GM21576 (cell line): ENCODE measurements at regions not wholly inside any gene's neighbourhood (a gene's known extent, or its start where the extent isn't known, plus 50 kb on each side); places are given as distances from the start of the nearest gene placed in this dataset.
"Not testable (repeated sequence)": the region's sequence is repeated elsewhere in the genome, so short reads cannot be mapped to it uniquely, and the experiment has no call there.

ENCODE experiments used
- ATAC-seq: cut with Tn5 transposase; IDR thresholded peaks from one replicate; pipeline ENCODE4 v1.9.1; 2021; ENCODE audit warnings: mild to moderate bottlenecking, moderate library complexity; ENCODE audit not compliant: unreplicated experiment

DNA sequence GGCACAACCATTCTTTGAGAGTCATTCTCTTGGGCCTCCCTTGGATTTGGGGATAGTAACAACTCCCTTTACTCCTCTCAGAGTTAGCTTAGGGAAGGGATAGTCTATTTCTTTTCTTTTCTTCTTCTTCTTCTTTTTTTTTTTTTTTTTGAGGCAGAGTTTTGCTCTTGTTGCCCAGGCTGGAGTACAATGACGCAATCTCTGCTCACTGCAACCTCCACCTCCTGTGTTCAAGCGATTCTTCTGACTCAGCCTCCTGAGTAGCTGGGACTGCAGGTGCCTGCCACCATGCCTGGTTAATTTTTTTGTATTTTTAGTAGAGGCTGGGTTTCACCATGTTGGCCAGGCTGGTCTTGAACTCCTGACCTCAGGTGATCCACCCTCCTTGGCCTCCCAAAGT is 465.8 kb downstream of the PLCL1 start:
- ATAC-seq: not testable (repeated sequence)

GRCh38 chr2:198268519-198268918 is 464.1 kb downstream of the PLCL1 start:
- ATAC-seq: no peak

- ATAC-seq: no peak
These were observed 455.1 kb downstream of the PLCL1 start for GRCh38 chr2:198259496-198259895.

DNA sequence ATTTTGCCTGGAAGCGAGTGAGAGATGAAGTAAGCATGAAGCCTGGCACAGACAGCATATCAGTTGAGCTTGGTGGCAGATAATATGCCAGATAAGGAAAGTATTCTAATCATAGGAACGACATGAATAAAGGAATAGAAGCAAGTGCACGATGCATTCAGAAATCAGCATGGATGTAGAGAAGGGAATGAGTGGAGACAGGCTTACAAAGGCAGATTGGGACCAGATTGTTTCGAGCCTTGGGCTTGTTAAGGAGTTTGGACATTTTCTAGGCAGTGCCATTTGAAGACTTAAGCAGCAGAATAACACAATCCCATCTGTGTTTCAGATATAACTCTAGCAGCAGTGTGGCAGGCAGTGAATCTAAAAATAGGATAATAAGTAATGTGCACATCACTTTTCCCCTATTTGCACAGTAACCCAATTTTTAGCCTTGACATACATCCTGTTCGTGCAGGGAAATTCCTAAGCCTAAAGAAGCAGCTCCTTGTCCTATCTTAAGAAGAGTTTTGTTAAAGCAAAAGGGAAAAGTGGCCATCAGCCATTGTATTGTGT is 450.2 kb downstream of the PLCL1 start:
- no peak for ATAC-seq

GRCh38 chr2:198253995-198254394 is 449.6 kb downstream of the PLCL1 start:
- ATAC-seq: no peak

DNA sequence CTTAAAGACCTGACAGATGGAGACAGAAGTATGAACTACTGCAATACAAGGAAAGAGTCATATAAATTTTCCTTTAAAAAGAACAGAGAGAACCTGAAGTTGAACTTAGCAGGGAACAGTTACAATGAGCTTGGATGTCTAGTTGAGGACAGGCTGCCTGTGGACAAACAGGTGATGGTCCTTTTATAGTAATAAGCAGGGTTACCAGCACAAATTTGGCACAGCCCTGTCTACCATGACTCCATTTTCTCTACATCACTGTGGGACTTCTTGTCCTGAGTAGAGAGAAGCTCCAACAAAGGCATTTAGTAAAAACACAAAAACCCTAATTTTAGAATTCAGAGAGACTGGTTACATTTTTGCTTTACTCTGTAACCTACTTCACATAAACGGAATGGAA is 448.1 kb downstream of the PLCL1 start:
- no peak for ATAC-seq

DNA sequence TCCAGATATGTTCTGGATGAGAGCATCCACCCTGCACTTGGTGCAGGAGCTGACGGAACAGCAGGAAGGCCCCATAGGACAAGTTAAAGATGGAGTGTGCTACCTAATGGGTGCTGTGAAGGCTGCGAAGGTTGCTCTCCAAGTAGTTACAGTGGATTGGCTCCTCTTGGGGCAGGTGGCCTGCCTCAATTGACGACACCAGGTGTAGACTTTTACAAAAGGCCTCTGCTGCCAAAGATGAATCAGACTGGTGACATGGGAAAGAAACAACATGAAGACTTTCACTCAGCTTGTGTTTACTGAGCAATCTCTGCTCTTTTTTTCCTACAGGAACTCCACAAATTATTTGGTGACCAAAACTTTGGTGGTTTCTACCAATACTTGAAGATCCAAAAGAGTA is 437.7 kb downstream of the PLCL1 start:
- no peak for ATAC-seq

- no peak for ATAC-seq
These were observed 434.0 kb downstream of the PLCL1 start for GRCh38 chr2:198238429-198238828.

DNA sequence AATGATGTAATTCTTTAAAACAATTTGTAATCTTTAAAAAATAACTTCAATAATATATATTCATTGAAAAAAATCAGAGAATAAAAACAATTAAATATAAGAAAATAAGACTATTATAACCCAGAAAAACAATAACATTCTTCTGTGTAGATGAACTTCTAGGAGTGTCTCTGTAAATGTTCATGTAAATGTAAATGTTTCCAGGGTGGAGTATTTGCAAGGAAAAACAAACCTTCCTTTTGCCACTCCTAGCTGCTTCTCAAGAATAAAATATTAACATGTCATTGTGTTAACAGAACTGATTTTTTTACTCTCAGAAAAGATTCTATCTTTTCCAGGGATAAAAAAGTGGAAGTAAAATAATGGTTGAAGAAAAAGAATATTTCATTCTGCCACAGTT is 431.9 kb downstream of the PLCL1 start:
- ATAC-seq: no peak

DNA sequence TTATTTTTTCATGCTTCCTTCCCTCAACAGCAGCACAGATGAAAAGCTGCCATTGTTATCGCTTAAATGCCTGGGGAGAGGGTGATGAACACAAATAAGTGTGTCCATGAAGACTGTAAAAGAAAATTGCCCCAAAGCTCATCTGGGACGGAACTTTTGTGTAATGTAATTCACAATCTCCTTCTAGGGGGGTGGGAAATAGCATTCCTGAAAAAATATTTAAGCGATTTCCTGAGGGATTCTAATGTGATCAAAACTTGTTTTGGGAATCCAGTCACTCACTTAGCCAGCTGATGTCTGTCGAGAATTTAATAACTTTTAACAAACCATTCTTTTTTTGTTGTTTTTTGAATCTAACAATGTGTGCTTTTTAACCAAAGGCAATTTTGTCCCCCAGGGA is 427.9 kb downstream of the PLCL1 start:
- no peak for ATAC-seq

DNA sequence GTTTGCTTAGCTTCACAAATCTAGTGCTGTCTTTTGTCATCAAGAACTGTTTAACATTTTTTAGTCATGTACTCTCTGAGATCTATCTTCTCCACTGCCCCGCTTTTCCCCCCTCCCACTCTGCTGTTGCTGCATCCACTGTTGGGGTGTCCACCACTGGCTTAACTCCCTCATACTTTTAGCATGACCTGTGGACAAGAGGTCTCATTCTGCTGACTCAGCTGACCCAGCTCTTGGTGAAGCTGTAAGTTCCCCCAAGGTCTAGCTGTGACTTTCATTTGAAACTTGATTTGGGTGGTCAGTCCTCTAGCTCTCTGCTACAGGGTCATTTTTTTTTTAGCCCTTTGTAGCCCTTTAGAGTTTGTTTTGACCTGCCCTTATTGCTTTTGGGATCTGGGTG is 427.2 kb downstream of the PLCL1 start:
- no peak for ATAC-seq

DNA sequence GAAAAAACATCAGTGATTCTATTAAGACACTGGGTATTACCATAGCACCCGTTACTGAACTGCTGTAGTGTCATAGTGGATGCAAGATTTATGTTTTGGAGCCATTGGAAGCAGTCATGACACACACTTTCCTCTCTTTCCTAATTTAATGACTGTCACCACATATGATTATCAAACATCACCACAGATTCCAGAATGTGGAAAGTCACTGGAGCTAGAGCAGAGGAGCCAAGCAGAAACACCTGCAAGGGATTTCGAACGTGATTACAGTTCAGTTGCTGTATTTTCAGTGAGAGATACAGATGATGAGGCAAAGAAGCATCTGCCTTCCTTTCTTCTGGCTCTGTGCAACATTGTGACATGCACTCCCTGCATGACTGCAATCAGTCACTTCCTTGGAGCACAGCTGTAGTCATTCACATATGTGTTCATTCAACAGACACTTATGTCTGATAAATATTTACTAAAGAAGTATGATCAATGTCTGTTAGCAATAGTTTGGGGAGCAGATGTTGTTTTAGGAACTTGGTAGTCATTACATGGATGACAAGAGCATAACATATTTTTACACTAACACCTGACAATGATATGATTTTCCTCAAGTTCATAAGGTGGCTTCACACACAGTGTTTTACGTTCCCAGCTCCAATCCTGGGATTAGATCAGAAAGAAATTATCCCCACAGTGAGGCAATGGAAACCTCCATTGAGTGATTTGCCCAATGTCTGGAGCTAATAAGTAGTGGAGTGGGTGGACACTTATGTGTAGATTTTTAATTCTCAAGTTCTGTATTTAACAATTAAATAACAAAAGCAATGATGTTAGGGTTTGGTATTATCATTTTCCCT is 416.6 kb downstream of the PLCL1 start:
- ATAC-seq: no peak

DNA sequence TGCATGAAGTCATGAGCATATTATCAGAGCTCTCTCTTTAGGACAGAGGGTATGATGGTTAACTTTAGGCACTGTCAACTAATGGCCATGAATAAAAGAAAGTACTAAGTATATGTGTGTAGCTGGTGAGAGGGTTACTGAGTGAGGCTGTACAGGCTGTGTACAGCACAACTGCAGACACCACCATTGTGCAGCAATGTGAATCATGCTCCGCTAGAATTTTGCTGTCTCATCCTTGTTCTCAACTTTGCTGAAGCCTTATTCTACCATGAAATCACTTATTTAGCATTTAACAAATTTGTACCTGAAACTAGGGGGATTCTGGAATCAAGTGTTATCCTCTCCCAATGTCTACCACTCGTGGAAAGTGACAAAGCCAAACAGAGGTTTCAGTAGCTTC is 414.9 kb downstream of the PLCL1 start:
- ATAC-seq: no peak

GRCh38 chr2:198214114-198214596 is 409.8 kb downstream of the PLCL1 start:
- ATAC-seq: no peak

DNA sequence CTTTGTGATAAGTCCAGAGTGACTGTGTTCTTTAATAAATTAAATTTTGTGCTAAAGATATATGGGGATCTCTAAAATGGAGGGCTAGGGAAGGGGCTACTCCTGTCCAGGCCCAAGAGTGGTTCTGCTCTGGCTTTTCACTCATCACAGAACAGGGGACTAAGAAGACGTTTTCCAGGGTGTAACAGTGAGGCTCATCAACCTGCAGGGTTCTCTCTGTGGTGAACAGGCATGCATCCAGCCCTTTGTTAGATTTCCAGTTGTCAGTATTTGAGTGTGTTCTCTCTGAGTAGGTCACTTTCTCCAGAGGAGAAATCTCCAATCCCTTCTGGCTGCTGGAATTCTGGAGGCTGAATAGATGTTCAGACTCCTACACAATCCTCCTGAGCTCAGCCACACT is 408.9 kb downstream of the PLCL1 start:
- no peak for ATAC-seq

GRCh38 chr2:198211706-198212105 is 407.3 kb downstream of the PLCL1 start:
- ATAC-seq: no peak

GRCh38 chr2:198203336-198204069 is 399.1 kb downstream of the PLCL1 start:
- no peak for ATAC-seq
